ENCODE measurements at regions not wholly inside any gene's neighbourhood (a gene's known extent, or its start where the extent isn't known, plus 50 kb on each side); places are given as distances from the start of the nearest gene placed in this dataset.

- 60 to 69% (median 66%) methylated on average over 3 of the region's 3 CpGs for WGBS, 4 donors
- TF ChIP-seq CTCF (IDR thresholded peaks at IDR 0.05) = no peak
- no peak for TF ChIP-seq POLR2A (IDR thresholded peaks at IDR 0.05)
- intact Hi-C loops (cut with DNase I) = no loop called here
Observed at GRCh38 chr14:106876711-106877110, 1350.3 kb downstream of the TMEM121 start.

GRCh38 chr14:106877517-106877916, 1351.1 kb downstream of the TMEM121 start:
- intact Hi-C loops (cut with DNase I) = no loop called here
- Histone ChIP-seq H3K27me3 (peaks cover 4% of the 10 kb centered on the region), H3K4me3 (no peak overlapping the region), H3K9me3 (replicated peaks in 1 of 3) (no peaks in the 10 kb centered on the region), H3K36me3 (replicated peaks in 1 of 2) (no peaks in the 10 kb centered on the region), H3K27ac (no peak overlapping the region), H3K4me1 (replicated peaks in 1 of 2) (no peaks in the 10 kb centered on the region)
- no peak for TF ChIP-seq POLR2A (IDR thresholded peaks at IDR 0.05)
- TF ChIP-seq CTCF (IDR thresholded peaks at IDR 0.05) = no peak
- DNase-seq = no peak
- 60 to 69% (median 66%) methylated on average over 2 of the region's 2 CpGs for WGBS, 4 donors

More at GRCh38 chr14:106876711-106877110, 1350.3 kb downstream of the TMEM121 start:
- Histone ChIP-seq H3K27ac (no peak overlapping the region), H3K36me3 (replicated peaks in 1 of 2) (no peaks in the 10 kb centered on the region), H3K9me3 (replicated peaks in 1 of 3) (no peaks in the 10 kb centered on the region), H3K27me3 (peaks cover 4% of the 10 kb centered on the region), H3K4me3 (no peak overlapping the region), H3K4me1 (replicated peaks in 1 of 2) (no peaks in the 10 kb centered on the region)
- DNase-seq = no peak

- 47 to 58% (median 52%) methylated on average over 5 to 8 of the region's 8 CpGs for WGBS, 4 donors
- H3K9me3 ChIP-seq (replicated peaks in 1 of 3) = no peaks in the 10 kb centered on the region
- no peak for TF ChIP-seq POLR2A (IDR thresholded peaks at IDR 0.05)
- TF ChIP-seq CTCF (IDR thresholded peaks at IDR 0.05) = peak in 4 of 6 experiments; percentile 23 to 41 (median 28)
Observed at GRCh38 chr14:106879241-106879640, 1352.9 kb downstream of the TMEM121 start.

GRCh38 chr14:106883218-106883692, 1356.9 kb downstream of the TMEM121 start:
- TF ChIP-seq POLR2A (IDR thresholded peaks at IDR 0.05) (no peak), CTCF (IDR thresholded peaks at IDR 0.05) (peak in 4 of 6 experiments; percentile 15 to 49 (median 30))
- WGBS, 4 donors = 75 to 81% (median 78%) methylated on average over 21 to 44 of the region's 44 CpGs

More at GRCh38 chr14:106879241-106879640, 1352.9 kb downstream of the TMEM121 start:
- Histone ChIP-seq H3K27me3 (peaks cover 4% of the 10 kb centered on the region), H3K4me3 (no peak overlapping the region), H3K36me3 (replicated peaks in 1 of 2) (no peaks in the 10 kb centered on the region), H3K4me1 (replicated peaks in 1 of 2) (no peaks in the 10 kb centered on the region), H3K27ac (no peak overlapping the region)
- DNase-seq = peak in 2 of 7 donors; percentile 32 to 54
- intact Hi-C loops (cut with DNase I) = no loop called here

More at GRCh38 chr14:106883218-106883692, 1356.9 kb downstream of the TMEM121 start:
- Histone ChIP-seq H3K4me1 (replicated peaks in 1 of 2) (no peaks in the 10 kb centered on the region), H3K36me3 (replicated peaks in 1 of 2) (no peaks in the 10 kb centered on the region), H3K9me3 (replicated peaks in 1 of 3) (no peaks in the 10 kb centered on the region), H3K27ac (no peak overlapping the region), H3K4me3 (no peak overlapping the region), H3K27me3 (no peaks in the 10 kb centered on the region)
- intact Hi-C loops (cut with DNase I) = no loop called here
- DNase-seq = peak in 3 of 7 donors; percentile 28 to 61 (median 47)

Small RNA genes lying in the stretch of these regions (microRNA-seq; reads per million reads assigned to microRNA genes)
- gene MIR4507 = 0 reads per million in 3 donors
- 0 reads per million in 3 donors for gene MIR4537
- gene MIR4538 = 0 reads per million in 3 donors
- gene MIR4539 = 0 reads per million in 3 donors
- gene MIR5195 = 0 reads per million in 3 donors
- 0 reads per million in 3 donors for gene MIR8071-1
- gene MIR8071-2 = 0 reads per million in 3 donors

Small RNA genes lying in the stretch of these regions (small RNA-seq; reads per million reads assigned to genes)
- gene AC244452.1 (0 reads per million in 2 donors), gene IGHD1-1 (0 reads per million in 2 donors), gene IGHD1-14 (0 reads per million in 2 donors), gene IGHD1-20 (0 reads per million in 2 donors), gene IGHD1-26 (0 reads per million in 2 donors), gene IGHD1-7 (0 reads per million in 2 donors), gene IGHD2-15 (0 reads per million in 2 donors), gene IGHD2-2 (0 reads per million in 2 donors), gene IGHD2-21 (0 reads per million in 2 donors), gene IGHD2-8 (0 reads per million in 2 donors), gene IGHD3-10 (0 reads per million in 2 donors), gene IGHD3-16 (0 reads per million in 2 donors), gene IGHD3-22 (0 reads per million in 2 donors), gene IGHD3-3 (0 reads per million in 2 donors), gene IGHD3-9 (0 reads per million in 2 donors), gene IGHD4-11 (0 reads per million in 2 donors), gene IGHD4-17 (0 reads per million in 2 donors), gene IGHD4-23 (0 reads per million in 2 donors), gene IGHD4-4 (0 reads per million in 2 donors), gene IGHD5-12 (0 reads per million in 2 donors), gene IGHD5-18 (0 reads per million in 2 donors), gene IGHD5-24 (0 reads per million in 2 donors), gene IGHD5-5 (0 reads per million in 2 donors), gene IGHD6-13 (0 reads per million in 2 donors), gene IGHD6-19 (0 reads per million in 2 donors), gene IGHD6-25 (0 reads per million in 2 donors), gene IGHD6-6 (0 reads per million in 2 donors), gene IGHD7-27 (0 reads per million in 2 donors), gene IGHJ1 (0 reads per million in 2 donors), gene IGHJ1P (0 reads per million in 2 donors), gene IGHJ2 (0 reads per million in 2 donors), gene IGHJ2P (0 reads per million in 2 donors), gene IGHJ3 (0 reads per million in 2 donors), gene IGHJ3P (0 reads per million in 2 donors), gene IGHJ4 (0 reads per million in 2 donors), gene IGHJ5 (0 reads per million in 2 donors), gene IGHJ6 (0 reads per million in 2 donors), gene IGHV1-12 (0 reads per million in 2 donors), gene IGHV1-14 (0 reads per million in 2 donors), gene IGHV3-19 (0 reads per million in 2 donors), gene IGHV3-57 (0 reads per million in 2 donors), gene IGHV3-76 (0 reads per million in 2 donors), gene IGHV5-78 (0 reads per million in 2 donors), gene IGHV7-40 (0 reads per million in 2 donors), gene IGHVII-1-1 (0 reads per million in 2 donors), gene IGHVII-15-1 (0 reads per million in 2 donors), gene IGHVII-22-1 (0 reads per million in 2 donors), gene IGHVII-28-1 (0 reads per million in 2 donors), gene IGHVII-33-1 (0 reads per million in 2 donors), gene IGHVII-40-1 (0 reads per million in 2 donors), gene IGHVII-44-2 (0 reads per million in 2 donors), gene IGHVII-46-1 (0 reads per million in 2 donors), gene IGHVII-49-1 (0 reads per million in 2 donors), gene IGHVII-51-2 (0 reads per million in 2 donors), gene IGHVII-53-1 (0 reads per million in 2 donors), gene IGHVII-60-1 (0 reads per million in 2 donors), gene IGHVII-62-1 (0 reads per million in 2 donors), gene IGHVII-67-1 (0 reads per million in 2 donors), gene IGHVII-74-1 (0 reads per million in 2 donors), gene IGHVII-78-1 (0 reads per million in 2 donors), gene IGHVIII-11-1 (0 reads per million in 2 donors), gene IGHVIII-13-1 (0 reads per million in 2 donors), gene IGHVIII-2-1 (0 reads per million in 2 donors), gene IGHVIII-22-2 (0 reads per million in 2 donors), gene IGHVIII-25-1 (0 reads per million in 2 donors), gene IGHVIII-26-1 (0 reads per million in 2 donors), gene IGHVIII-38-1 (0 reads per million in 2 donors), gene IGHVIII-5-1 (0 reads per million in 2 donors), gene IGHVIII-5-2 (0 reads per million in 2 donors), gene IGHVIII-67-2 (0 reads per million in 2 donors), gene IGHVIII-67-3 (0 reads per million in 2 donors), gene IGHVIII-67-4 (0 reads per million in 2 donors), gene IGHVIII-76-1 (0 reads per million in 2 donors), gene IGHVIII-82 (0 reads per million in 2 donors), gene MIR4507 (0 reads per million in 2 donors), gene MIR4537 (0 reads per million in 2 donors), gene MIR4538 (0 reads per million in 2 donors), gene MIR4539 (0 reads per million in 2 donors), gene MIR5195 (0 reads per million in 2 donors), gene MIR8071-1 (0 reads per million in 2 donors), gene MIR8071-2 (0 reads per million in 2 donors), gene RNA5SP389 (0 reads per million in 2 donors)
